IPS-18c (cell line): ENCODE measurements at regions not wholly inside any gene's neighbourhood (a gene's known extent, or its start where the extent isn't known, plus 50 kb on each side); places are given as distances from the start of the nearest gene placed in this dataset.

Experiments used
- H3K4me3 ChIP-seq: 2 replicates; pipeline ENCODE4 v1.7.0; 2013; ENCODE audit warnings: low read depth, mild to moderate bottlenecking, low read length, moderate library complexity; ENCODE audit not compliant: insufficient read depth
- H3K9me3 ChIP-seq: one replicate; pipeline ENCODE4 v1.6.1; 2013; ENCODE audit warnings: mild to moderate bottlenecking, low read length, moderate library complexity; ENCODE audit not compliant: control insufficient read depth, insufficient read depth

GRCh38 chr13:30113551-30113950 lies 193.8 kb downstream of the KATNAL1 start:
- Histone ChIP-seq H3K9me3 (peaks cover 3% of the 10 kb centered on the region), H3K4me3 (no peak overlapping the region)

- no peak overlapping the region for H3K4me3 ChIP-seq
- peaks cover 2% of the 10 kb centered on the region for H3K9me3 ChIP-seq
These were observed 194.5 kb downstream of the KATNAL1 start for GRCh38 chr13:30112602-30113435.

DNA sequence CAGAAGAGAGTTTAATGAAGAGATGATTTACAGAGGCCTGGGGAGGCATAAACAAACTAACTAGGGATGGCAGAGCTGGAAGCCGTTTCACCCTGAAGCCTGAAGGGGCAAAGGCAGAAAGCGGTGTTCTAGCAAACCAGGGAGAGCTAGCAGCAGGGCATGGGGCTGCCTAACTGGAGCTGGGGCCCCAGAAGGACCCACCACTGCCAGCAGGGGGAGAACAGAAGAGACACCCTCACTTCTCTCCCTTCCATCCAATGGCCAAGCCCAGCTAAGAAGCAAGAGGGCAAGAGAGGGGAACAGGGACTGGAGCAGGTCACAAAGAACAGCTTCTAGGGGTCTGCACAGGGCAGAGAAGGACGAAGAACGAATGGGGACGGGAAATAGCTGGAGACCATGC lies 195.5 kb downstream of the KATNAL1 start:
- Histone ChIP-seq H3K4me3 (no peak overlapping the region), H3K9me3 (no peaks in the 10 kb centered on the region)

DNA sequence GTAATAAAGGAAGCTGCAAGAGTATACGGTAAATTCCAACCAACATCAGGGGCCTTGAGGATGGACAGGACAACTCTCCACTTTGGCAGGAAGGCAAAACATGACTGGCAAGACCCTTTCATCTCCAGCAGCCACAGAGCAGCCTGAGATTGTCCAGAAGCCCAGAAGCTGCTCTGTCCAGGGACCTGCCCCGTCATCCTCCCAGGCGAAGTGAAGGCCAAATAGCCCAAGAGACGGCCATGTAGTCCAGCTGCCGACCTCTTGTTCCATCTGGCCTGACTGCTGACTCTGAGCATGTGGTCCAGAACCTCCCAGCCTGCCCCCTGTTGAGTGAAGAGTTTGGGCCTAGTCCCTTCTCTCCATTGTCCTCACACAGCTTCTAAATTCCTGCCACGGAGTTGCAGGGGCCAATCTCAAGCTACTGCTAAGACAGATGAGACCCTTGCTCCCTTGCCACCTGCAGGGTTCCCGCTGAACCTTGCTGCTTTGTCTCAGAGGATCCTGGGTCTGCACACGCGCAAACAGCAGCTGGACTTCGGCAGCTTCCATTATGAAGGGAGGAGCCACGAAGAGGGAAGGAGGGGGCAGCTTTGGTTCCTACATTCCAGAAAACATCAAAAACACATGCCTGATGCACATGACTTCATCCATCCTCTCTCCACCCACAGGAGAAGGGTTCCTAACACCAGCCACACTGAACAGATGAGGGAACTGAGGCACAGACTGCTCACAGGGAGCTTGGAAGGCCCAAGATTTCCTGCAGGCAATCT lies 196.9 kb downstream of the KATNAL1 start:
- H3K9me3 ChIP-seq, result no peaks in the 10 kb centered on the region
- no peak overlapping the region for H3K4me3 ChIP-seq

- no peaks in the 10 kb centered on the region for H3K9me3 ChIP-seq
- H3K4me3 ChIP-seq, result no peak overlapping the region
These were observed 197.7 kb downstream of the KATNAL1 start for GRCh38 chr13:30109471-30110135.

- H3K9me3 ChIP-seq, result no peaks in the 10 kb centered on the region
- no peak overlapping the region for H3K4me3 ChIP-seq
These were observed 198.5 kb downstream of the KATNAL1 start for GRCh38 chr13:30108913-30109237.

- no peak overlapping the region for H3K4me3 ChIP-seq
These were observed 199.0 kb downstream of the KATNAL1 start for GRCh38 chr13:30108216-30108912.

DNA sequence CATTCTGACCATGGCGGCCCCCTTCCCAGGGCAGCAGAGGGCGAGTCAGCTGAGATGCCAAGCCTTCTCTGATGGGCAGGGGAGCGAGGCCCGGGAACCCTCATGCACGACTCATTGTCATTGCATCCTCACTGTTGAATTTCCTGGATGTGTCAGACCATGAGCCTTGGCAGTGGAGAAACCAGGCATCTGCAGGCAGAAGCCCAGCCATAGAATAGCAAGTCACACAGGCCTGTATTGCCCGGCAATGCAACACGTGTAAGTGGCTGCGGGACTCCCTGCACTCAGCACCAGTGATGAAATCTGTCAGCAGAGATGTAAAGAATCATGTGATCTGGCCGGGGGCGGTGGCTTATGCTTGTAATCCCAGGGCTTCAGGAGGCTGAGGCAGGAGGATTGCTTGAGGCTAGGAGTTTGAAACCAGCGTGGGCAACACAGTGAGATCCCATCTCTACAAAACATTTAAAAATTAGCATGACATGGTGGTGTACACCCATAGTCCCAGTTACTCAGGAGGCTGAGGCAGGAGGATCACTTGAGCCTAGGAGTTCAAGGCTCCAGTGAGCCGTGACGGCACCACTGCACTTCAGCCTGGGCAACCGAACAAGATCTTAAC lies 199.7 kb downstream of the KATNAL1 start:
- no peak overlapping the region for H3K4me3 ChIP-seq
- H3K9me3 ChIP-seq, result no peaks in the 10 kb centered on the region

More at GRCh38 chr13:30108216-30108912, 199.0 kb downstream of the KATNAL1 start:
- no peaks in the 10 kb centered on the region for H3K9me3 ChIP-seq

DNA sequence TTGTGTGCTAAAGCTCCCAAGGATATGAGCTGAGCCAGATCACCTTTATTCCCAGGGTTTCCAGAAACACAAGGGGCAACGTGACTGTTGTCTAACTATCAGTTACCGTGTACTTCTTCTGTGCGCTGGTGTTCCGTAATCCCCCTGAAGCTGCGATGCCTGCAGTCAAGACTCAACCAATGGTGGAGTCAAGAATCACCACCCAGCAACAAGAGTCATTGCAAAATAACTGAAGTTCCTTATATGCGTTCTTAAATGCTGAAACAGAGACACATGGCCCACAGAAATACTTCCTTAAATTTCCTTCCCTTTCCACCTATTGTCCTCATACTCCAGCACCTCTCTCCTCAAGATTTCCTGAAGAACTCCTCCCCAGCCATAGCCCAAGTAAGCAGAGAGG lies 200.2 kb downstream of the KATNAL1 start:
- Histone ChIP-seq H3K4me3 (no peak overlapping the region), H3K9me3 (no peaks in the 10 kb centered on the region)

- Histone ChIP-seq H3K4me3 (no peak overlapping the region), H3K9me3 (no peaks in the 10 kb centered on the region)
These were observed 202.0 kb downstream of the KATNAL1 start for GRCh38 chr13:30105381-30105780.

- no peak overlapping the region for H3K4me3 ChIP-seq
- no peaks in the 10 kb centered on the region for H3K9me3 ChIP-seq
These were observed 204.1 kb downstream of the KATNAL1 start for GRCh38 chr13:30103161-30103840.

- no peak overlapping the region for H3K4me3 ChIP-seq
These were observed 207.1 kb downstream of the KATNAL1 start for GRCh38 chr13:30100226-30100625.

DNA sequence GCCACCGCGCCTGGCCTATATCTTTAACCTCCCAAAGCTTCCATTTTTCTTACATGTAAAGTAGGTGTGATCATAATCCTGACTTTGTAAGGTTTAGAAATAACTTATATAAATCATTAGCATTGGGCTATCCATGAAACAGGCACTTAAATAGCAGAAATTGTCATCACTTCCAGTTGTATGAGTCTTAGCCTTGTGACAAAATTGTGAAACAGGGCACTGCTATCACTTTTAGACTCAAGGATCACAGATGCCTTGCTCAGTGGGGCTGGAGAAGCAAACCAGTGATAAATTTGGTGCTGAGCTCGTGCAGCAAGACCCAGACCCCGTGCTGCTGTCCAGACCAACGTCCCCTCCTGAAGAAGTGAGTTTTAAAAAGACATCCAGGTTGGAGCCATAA lies 209.7 kb downstream of the KATNAL1 start:
- H3K9me3 ChIP-seq, result peaks cover 2% of the 10 kb centered on the region
- H3K4me3 ChIP-seq, result no peak overlapping the region

More at GRCh38 chr13:30100226-30100625, 207.1 kb downstream of the KATNAL1 start:
- H3K9me3 ChIP-seq, result peaks cover 2% of the 10 kb centered on the region

- peaks cover 2% of the 10 kb centered on the region for H3K9me3 ChIP-seq
- H3K4me3 ChIP-seq, result no peak overlapping the region
These were observed 210.3 kb downstream of the KATNAL1 start for GRCh38 chr13:30097089-30097488.

- Histone ChIP-seq H3K4me3 (no peak overlapping the region), H3K9me3 (peaks cover 2% of the 10 kb centered on the region)
These were observed 213.3 kb downstream of the KATNAL1 start for GRCh38 chr13:30094015-30094414.

GRCh38 chr13:30093236-30093635 lies 214.1 kb downstream of the KATNAL1 start:
- Histone ChIP-seq H3K9me3 (peaks cover 2% of the 10 kb centered on the region), H3K4me3 (no peak overlapping the region)
